ENCODE measurements at regions not wholly inside any gene's neighbourhood (a gene's known extent, or its start where the extent isn't known, plus 50 kb on each side); places are given as distances from the start of the nearest gene placed in this dataset.

GRCh38 chr2:160667811-160668210 is 174.2 kb upstream of the RBMS1 start:
- TF ChIP-seq CTCF (IDR thresholded peaks at IDR 0.05) (no peak), POLR2A (IDR thresholded peaks at IDR 0.05) (no peak)

Measured in esophagus squamous epithelium (tissue), 4 donors.